NOMO-1 (cell line): ENCODE measurements at regions not wholly inside any gene's neighbourhood (a gene's known extent, or its start where the extent isn't known, plus 50 kb on each side); places are given as distances from the start of the nearest gene placed in this dataset.

Experiments
- DNase-seq, 2 experiments: peaks; one replicate each; lab custom pipeline; 2025; ENCODE audit not compliant: unreplicated experiment in 2 of 2; lab: John Stamatoyannopoulos, UW

GRCh38 chr15:60057554-60057953 lies 53.4 kb downstream of the FOXB1 start:
- no peak for DNase-seq

GRCh38 chr15:60059186-60059585 lies 55.1 kb downstream of the FOXB1 start:
- DNase-seq: no peak

GRCh38 chr15:60061758-60062157 lies 57.6 kb downstream of the FOXB1 start:
- no peak for DNase-seq

GRCh38 chr15:60062826-60063225 lies 58.7 kb downstream of the FOXB1 start:
- no peak for DNase-seq

GRCh38 chr15:60065951-60066350 lies 61.8 kb downstream of the FOXB1 start:
- no peak for DNase-seq

- DNase-seq: no peak
Observed at GRCh38 chr15:60070838-60071493, 66.9 kb downstream of the FOXB1 start.

GRCh38 chr15:60072826-60073465 lies 68.8 kb downstream of the FOXB1 start:
- no peak for DNase-seq

- DNase-seq: no peak
Observed at GRCh38 chr15:60073466-60073840, 69.3 kb downstream of the FOXB1 start.

- DNase-seq: no peak
Observed at GRCh38 chr15:60074181-60074885, 70.2 kb downstream of the FOXB1 start.

- DNase-seq: no peak
Observed at GRCh38 chr15:60076045-60076444, 71.9 kb downstream of the FOXB1 start.

GRCh38 chr15:60076582-60077276 lies 72.6 kb downstream of the FOXB1 start:
- DNase-seq: no peak

- no peak for DNase-seq
Observed at GRCh38 chr15:60077581-60078359, 73.7 kb downstream of the FOXB1 start.

GRCh38 chr15:60079210-60079609 lies 75.1 kb downstream of the FOXB1 start:
- DNase-seq: no peak

GRCh38 chr15:60081976-60082375 lies 77.9 kb downstream of the FOXB1 start:
- DNase-seq: no peak

GRCh38 chr15:60083318-60083717 lies 79.2 kb downstream of the FOXB1 start:
- no peak for DNase-seq

- no peak for DNase-seq
Observed at GRCh38 chr15:60086681-60087429, 82.7 kb downstream of the FOXB1 start.

GRCh38 chr15:60087561-60087960 lies 83.5 kb downstream of the FOXB1 start:
- no peak for DNase-seq

- no peak for DNase-seq
Observed at GRCh38 chr15:60090747-60091146, 86.6 kb downstream of the FOXB1 start.

- no peak for DNase-seq
Observed at GRCh38 chr15:60091157-60091556, 87.0 kb downstream of the FOXB1 start.

GRCh38 chr15:60091911-60092310 lies 87.8 kb downstream of the FOXB1 start:
- DNase-seq: no peak
